GM12874 (cell line): ENCODE measurements at regions not wholly inside any gene's neighbourhood (a gene's known extent, or its start where the extent isn't known, plus 50 kb on each side); places are given as distances from the start of the nearest gene placed in this dataset.

ENCODE experiments used
- TF ChIP-seq, protein P1 (sequence below): IDR thresholded peaks from 2 replicates; pipeline ENCODE4 v1.5.1; 2011; ENCODE audit warnings: low read depth, mild to moderate bottlenecking, control low read depth, low read length, moderate library complexity; ENCODE audit not compliant: insufficient read depth

DNA sequence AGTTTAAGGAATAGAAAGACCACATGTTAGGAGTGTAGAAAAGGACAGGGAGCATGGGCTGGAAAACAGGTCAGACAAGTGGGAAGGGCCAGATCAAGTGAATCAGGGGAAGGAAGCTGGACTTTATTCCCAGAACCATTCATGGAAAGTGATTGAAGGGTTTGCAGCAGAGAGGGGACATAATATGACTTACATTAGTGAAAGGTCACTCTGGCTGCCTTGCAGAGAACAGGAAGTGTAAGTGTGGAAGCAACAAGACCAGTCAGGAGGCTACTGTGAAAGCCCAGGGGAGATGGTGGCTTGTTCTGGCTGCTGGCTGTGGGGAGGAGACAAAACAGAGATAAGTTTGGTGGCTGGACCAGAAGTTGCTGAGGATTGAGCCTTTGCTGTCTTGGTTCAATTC is 69.1 kb downstream of the VCPKMT start:
- TF ChIP-seq, protein P1, sequence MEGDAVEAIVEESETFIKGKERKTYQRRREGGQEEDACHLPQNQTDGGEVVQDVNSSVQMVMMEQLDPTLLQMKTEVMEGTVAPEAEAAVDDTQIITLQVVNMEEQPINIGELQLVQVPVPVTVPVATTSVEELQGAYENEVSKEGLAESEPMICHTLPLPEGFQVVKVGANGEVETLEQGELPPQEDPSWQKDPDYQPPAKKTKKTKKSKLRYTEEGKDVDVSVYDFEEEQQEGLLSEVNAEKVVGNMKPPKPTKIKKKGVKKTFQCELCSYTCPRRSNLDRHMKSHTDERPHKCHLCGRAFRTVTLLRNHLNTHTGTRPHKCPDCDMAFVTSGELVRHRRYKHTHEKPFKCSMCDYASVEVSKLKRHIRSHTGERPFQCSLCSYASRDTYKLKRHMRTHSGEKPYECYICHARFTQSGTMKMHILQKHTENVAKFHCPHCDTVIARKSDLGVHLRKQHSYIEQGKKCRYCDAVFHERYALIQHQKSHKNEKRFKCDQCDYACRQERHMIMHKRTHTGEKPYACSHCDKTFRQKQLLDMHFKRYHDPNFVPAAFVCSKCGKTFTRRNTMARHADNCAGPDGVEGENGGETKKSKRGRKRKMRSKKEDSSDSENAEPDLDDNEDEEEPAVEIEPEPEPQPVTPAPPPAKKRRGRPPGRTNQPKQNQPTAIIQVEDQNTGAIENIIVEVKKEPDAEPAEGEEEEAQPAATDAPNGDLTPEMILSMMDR, result no peak

DNA sequence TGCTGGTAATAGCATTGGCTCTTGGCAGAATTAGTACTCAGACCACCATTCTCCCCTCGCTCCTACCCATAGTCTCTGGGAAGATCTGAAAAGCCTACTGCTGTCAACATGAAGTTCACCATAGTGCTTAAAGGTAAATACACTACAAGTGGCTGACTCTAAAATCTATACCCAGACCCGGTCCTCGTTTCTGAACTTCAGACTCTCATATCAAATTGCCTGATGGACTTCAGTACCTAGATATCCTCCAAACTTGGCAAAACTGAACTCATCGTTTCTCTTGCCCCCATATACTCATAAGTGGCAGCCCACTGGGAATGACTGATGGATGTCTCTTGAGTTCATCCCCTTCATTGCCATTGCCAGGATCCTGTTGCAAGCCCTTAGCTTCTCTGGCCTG is 67.3 kb downstream of the VCPKMT start:
- TF ChIP-seq, protein P1, result no peak

DNA sequence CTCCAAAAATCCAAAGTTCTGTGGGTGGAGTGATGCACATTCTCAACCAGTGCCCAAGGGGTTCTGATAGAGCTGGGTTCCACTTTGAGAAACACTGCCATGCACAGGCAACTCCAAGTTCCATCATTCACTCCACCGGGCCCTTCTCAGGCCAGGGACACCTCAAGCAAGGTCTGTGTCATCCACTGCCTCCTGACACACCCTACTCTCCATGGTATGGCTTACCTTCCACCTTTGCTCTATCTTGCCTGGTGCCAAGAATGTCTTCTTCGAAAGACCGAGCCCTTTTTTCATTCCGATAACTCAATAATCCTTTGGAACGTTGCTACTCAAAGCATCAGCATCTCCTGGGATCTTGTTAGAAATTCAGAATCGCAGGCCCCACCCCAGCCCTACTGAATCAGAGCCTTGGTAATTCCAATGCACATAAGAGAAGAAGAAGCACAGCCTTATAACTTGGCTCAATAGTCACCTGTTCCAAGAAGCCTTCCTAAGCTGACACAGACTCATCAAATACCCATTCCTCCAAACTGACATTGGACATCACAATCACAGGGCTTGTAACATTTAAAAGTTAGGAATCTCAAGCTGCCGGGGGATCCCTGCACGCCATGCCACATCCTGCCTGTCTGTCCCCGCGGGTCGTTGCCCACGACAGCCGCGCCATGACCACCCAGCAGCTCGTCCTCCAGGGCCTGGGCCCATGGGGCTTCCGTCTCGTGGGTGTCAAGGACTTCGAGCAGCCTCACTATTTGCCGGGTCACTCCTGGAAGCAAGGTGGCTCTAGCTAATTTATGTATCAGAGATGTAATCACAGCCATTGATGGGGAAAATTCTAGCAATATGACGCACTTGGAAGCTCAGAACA is 66.4 kb downstream of the VCPKMT start:
- TF ChIP-seq, protein P1, result no peak

DNA sequence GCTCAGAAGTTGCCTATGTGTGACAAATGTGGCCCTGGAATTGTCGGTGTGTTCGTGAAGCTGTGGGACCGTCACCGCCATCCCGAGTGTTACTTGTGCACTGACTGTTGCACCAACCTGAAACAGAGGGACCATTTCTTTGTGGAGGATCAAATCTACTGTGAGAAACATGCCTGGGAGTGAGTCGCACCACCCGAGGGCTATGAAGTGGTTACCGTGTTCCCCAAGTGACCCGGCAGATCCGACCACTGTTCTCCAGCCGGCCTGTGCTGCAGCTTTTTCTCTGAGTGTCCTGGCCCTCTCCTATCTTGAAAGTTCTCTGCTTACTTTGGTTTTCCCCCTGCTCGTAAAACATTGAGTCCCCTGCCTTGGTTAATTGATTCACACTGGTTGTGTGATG is 65.3 kb downstream of the VCPKMT start:
- TF ChIP-seq, protein P1, result no peak

DNA sequence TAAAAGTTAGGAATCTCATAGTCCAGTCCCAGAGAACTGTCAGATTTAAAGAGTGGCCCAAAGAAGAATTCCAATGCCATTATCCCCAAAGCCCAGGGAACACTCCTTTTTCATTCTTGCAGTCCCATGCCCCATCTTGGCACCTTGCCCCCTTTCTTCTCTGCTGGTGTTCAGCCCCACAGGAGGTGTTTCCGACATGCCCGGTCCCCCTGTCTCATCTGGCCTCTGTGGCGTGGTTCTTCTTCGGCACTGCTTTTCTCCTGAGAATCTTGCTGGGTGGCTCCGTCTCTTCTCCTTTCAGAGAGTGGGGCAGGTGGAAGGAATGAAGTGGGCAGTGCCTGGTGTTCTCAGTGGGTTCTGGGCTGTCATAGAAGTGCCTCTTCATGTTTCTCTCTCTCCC is 64.7 kb downstream of the VCPKMT start:
- TF ChIP-seq, protein P1, result no peak

DNA sequence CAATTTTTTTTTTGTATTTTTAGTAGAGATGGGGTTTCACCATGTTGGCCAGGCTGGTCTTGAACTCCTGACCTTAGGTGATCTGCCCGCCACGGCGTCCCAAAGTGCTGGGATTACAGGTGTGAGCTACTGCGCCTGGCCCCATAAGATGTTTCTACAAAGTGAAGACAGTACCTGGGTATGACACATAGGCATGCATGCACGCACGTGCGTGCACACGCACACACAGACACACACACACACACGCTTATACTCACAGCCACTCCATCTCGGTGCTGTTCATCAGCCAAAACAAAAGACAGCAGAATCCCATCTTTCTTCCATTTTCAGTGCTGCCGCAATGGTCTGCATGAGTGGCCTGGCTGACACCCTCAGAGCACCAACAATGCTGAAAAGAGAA is 63.9 kb downstream of the VCPKMT start:
- TF ChIP-seq, protein P1, result no peak

DNA sequence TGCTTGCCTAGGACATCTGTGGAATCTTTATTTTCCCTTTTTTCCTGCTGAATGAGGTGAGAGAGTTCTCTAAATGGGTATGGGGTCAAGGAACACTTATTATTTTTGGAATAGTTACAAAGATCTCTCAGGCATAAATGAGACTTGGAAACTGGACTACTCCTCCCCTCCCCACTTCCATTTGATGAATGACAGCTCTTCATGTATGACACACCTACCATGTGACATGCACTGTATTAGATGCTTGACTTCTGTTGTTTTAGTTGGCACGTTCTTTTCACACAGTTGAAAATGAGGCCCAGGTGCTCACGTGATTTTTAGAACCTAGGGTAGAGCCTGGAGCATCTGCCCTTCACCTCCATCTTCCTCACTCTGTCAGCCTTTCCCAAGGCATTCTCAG is 62.4 kb downstream of the VCPKMT start:
- TF ChIP-seq, protein P1, result no peak
